NB4 (cell line): ENCODE measurements at regions not wholly inside any gene's neighbourhood (a gene's known extent, or its start where the extent isn't known, plus 50 kb on each side); places are given as distances from the start of the nearest gene placed in this dataset.

Experiments used
- DNase-seq: peaks from one replicate; pipeline ENCODE4 v3.0.0; 2010; ENCODE audit warnings: low read depth
- H3K4me3 ChIP-seq: one replicate; pipeline ENCODE4 v1.5.1; 2011; ENCODE audit warnings: mild to moderate bottlenecking, low read depth, low read length, moderate library complexity
- CTCF ChIP-seq: IDR thresholded peaks from one replicate; pipeline ENCODE4 v1.5.1; 2012; ENCODE audit warnings: low read depth, low read length
- MAX ChIP-seq: IDR thresholded peaks from 2 replicates; pipeline ENCODE4 v1.6.1; 2011; ENCODE audit warnings: low read depth, low read length
- MYC ChIP-seq: IDR thresholded peaks from 2 replicates; pipeline ENCODE4 v1.6.1; 2011; ENCODE audit warnings: low read depth, low read length
- POLR2A ChIP-seq: IDR thresholded peaks from 2 replicates; pipeline ENCODE4 v1.6.1; 2011; ENCODE audit warnings: mild to moderate bottlenecking; ENCODE audit not compliant: insufficient read length; ENCODE audit errors: extremely low read depth

GRCh38 chr16:82567175-82567574, 59.6 kb upstream of the CDH13 start:
- H3K4me3 ChIP-seq, result no peak overlapping the region
- no peak for DNase-seq
- TF ChIP-seq POLR2A (no peak), CTCF (no peak), MYC (no peak), MAX (no peak)

- H3K4me3 ChIP-seq, result no peak overlapping the region
- DNase-seq, result no peak
- no peak for TF ChIP-seq MYC
Observed at GRCh38 chr16:82563401-82563800, 63.4 kb upstream of the CDH13 start.

GRCh38 chr16:82562183-82562683, 64.5 kb upstream of the CDH13 start:
- no peak for DNase-seq
- TF ChIP-seq MYC (no peak), POLR2A (no peak), MAX (no peak), CTCF (no peak)
- H3K4me3 ChIP-seq, result no peak overlapping the region

- TF ChIP-seq CTCF, result no peak
- TF ChIP-seq MAX, result no peak
- no peak for TF ChIP-seq MYC
- no peak for TF ChIP-seq POLR2A
- no peak for DNase-seq
- H3K4me3 ChIP-seq, result no peak overlapping the region
Observed at GRCh38 chr16:82560805-82561325, 65.9 kb upstream of the CDH13 start.

- no peak overlapping the region for H3K4me3 ChIP-seq
- TF ChIP-seq MYC, result no peak
- TF ChIP-seq POLR2A, result no peak
- no peak for TF ChIP-seq MAX
- TF ChIP-seq CTCF, result no peak
- DNase-seq, result no peak
Observed at GRCh38 chr16:82544378-82545160, 82.2 kb upstream of the CDH13 start.

- DNase-seq, result no peak
- TF ChIP-seq MYC, result no peak
- TF ChIP-seq CTCF, result no peak
- TF ChIP-seq POLR2A, result no peak
- no peak for TF ChIP-seq MAX
- H3K4me3 ChIP-seq, result no peak overlapping the region
Observed at GRCh38 chr16:82542714-82543113, 84.1 kb upstream of the CDH13 start.
